HepG2 (cell line): ENCODE measurements at regions not wholly inside any gene's neighbourhood (a gene's known extent, or its start where the extent isn't known, plus 50 kb on each side); places are given as distances from the start of the nearest gene placed in this dataset.

ENCODE experiments used
- ATAC-seq: fragments of 200-7000 bp; cut with Tn5 transposase; 3 replicates; pipeline ENCODE4 v1.9.1; 2020; ENCODE audit warnings: mild to moderate bottlenecking, moderate library complexity
- BruUV-seq: library from RNA; stranded (reverse); fragments of 400-500 nt; replicated peaks from 2 replicates; lab custom pipeline; 2021; lab: Mats Ljungman, UMichigan
- CTCF ChIA-PET: fragments of 300-600 bp; formaldehyde crosslinking; extraction: SDS; loops from one replicate; lab custom pipeline; 2021; ENCODE audit warnings: low total read pairs, inconsistent platforms, low intra/inter-chr PET ratio; lab: Yijun Ruan, JAX
- POLR2A ChIA-PET: fragments of 350-600 bp; sonication (Branson Sonifier 250); formaldehyde crosslinking; loops from one replicate; lab custom pipeline; 2020; ENCODE audit warnings: antibody characterized with exemption, inconsistent platforms; lab: Yijun Ruan, JAX
- DNase-seq: peaks from one replicate; pipeline ENCODE4 v3.0.0-alpha.2; 2015; ENCODE audit warnings: low spot score
- FAIRE-seq: peaks from 3 replicates; lab custom pipeline; 2011; peaks lifted over from hg19 to GRCh38; lab: Jason Lieb, UNC
- H2AFZ ChIP-seq: one replicate; pipeline ENCODE4 v1.6.1; 2011; ENCODE audit warnings: low read length, inconsistent platforms
- H3K27ac ChIP-seq: fragments of 300-600 bp; 3 replicates; pipeline ENCODE4 v1.8.0; 2011; ENCODE audit warnings: mixed run types, mild to moderate bottlenecking, mixed read lengths, low read length, inconsistent platforms; ENCODE audit not compliant: insufficient read depth; ENCODE audit errors: extremely low read length
- H3K27me3 ChIP-seq, 2 experiments: fragments of 200-600 bp in 1 of 2; 2 replicates in 1 of 2; 3 replicates in 1 of 2; pipeline versions ENCODE4 v1.6.0 to v1.8.0; 2011; ENCODE audit warnings: low read length in 2 of 2, mild to moderate bottlenecking in 2 of 2, moderate library complexity in 2 of 2, inconsistent platforms in 1 of 2; ENCODE audit not compliant: insufficient read depth in 2 of 2, control insufficient read depth in 1 of 2
- H3K36me3 ChIP-seq, 2 experiments: fragments of 200-600 bp in 1 of 2; replicated peaks in 1 of 2; 2 replicates in 1 of 2; 3 replicates in 1 of 2; pipeline versions ENCODE4 v1.5.1 to v1.8.0; 2011; ENCODE audit warnings: low read length in 2 of 2, inconsistent platforms in 1 of 2; ENCODE audit not compliant: insufficient read depth in 2 of 2, control insufficient read depth in 1 of 2
- H3K4me1 ChIP-seq: 2 replicates; pipeline ENCODE4 v1.5.1; 2012; ENCODE audit warnings: low read length, inconsistent platforms; ENCODE audit not compliant: insufficient read depth
- H3K4me2 ChIP-seq: 2 replicates; pipeline ENCODE4 v1.6.0; 2011; ENCODE audit warnings: low read depth, low read length, inconsistent platforms
- H3K4me3 ChIP-seq, 3 experiments: fragments of 200-600 bp in 1 of 3; sonication (generic), shearing (Covaris generic) in 1 of 3; replicated peaks in 1 of 3; 2 replicates each; pipeline ENCODE4 v1.5.1; 2011 to 2016; ENCODE audit warnings: low read length in 3 of 3, inconsistent platforms in 2 of 3, low read depth in 2 of 3, mild to moderate bottlenecking in 2 of 3, control low read depth in 1 of 3, mixed read lengths in 1 of 3; ENCODE audit not compliant: insufficient read depth in 1 of 3
- H3K79me2 ChIP-seq: one replicate; pipeline ENCODE4 v1.6.1; 2011; ENCODE audit warnings: low read length, inconsistent platforms; ENCODE audit not compliant: insufficient read depth
- H3K9ac ChIP-seq: 2 replicates; pipeline ENCODE4 v1.6.0; 2011; ENCODE audit warnings: mild to moderate bottlenecking, low read depth, low read length, inconsistent platforms; ENCODE audit not compliant: insufficient read depth
- H3K9me3 ChIP-seq: 2 replicates; pipeline ENCODE4 v1.5.1; 2012; ENCODE audit warnings: mild to moderate bottlenecking, low read length
- H4K20me1 ChIP-seq: 2 replicates; pipeline ENCODE4 v1.6.0; 2011; ENCODE audit warnings: inconsistent platforms, mild to moderate bottlenecking, low read length, moderate library complexity; ENCODE audit not compliant: insufficient read depth
- ARNT2 ChIP-seq: sonication (generic); formaldehyde crosslinking; IDR thresholded peaks from 2 replicates; pipeline ENCODE4 v1.8.0; 2022; ENCODE audit warnings: mild to moderate bottlenecking, low read depth, missing genetic modification reagents, moderate library complexity
- ELF4 ChIP-seq: sonication (generic); formaldehyde crosslinking; IDR thresholded peaks from 2 replicates; pipeline ENCODE4 v1.5.0; 2020; ENCODE audit warnings: missing genetic modification reagents, mild to moderate bottlenecking, moderate library complexity, borderline replicate concordance
- HNRNPUL1 ChIP-seq: fragments of 200-400 bp; formaldehyde crosslinking; IDR thresholded peaks from 2 replicates; pipeline ENCODE4 v1.6.1; 2017; ENCODE audit warnings: low read depth, mild to moderate bottlenecking, low read length, moderate library complexity
- MAZ ChIP-seq, 2 experiments: sonication (generic) in 1 of 2; formaldehyde crosslinking in 1 of 2; IDR thresholded peaks; 2 replicates each; pipeline versions ENCODE4 v1.5.0 to v1.6.1; 2012 to 2020; ENCODE audit warnings: low read depth in 2 of 2, mild to moderate bottlenecking in 2 of 2, borderline replicate concordance in 1 of 2, improper control_type of control experiment in 1 of 2, low read length in 1 of 2, missing genetic modification reagents in 1 of 2, moderate library complexity in 1 of 2
- NFE2 ChIP-seq: sonication (generic); formaldehyde crosslinking; IDR thresholded peaks from 2 replicates; pipeline ENCODE4 v1.4.0; 2020; ENCODE audit warnings: missing genetic modification reagents
- NFRKB ChIP-seq: fragments of 450-650 bp; IDR thresholded peaks from 2 replicates; pipeline ENCODE4 v1.6.1; 2017
- PRPF4 ChIP-seq: fragments of 200-400 bp; formaldehyde crosslinking; IDR thresholded peaks from 2 replicates; pipeline ENCODE4 v1.6.1; 2016; ENCODE audit warnings: low read length, low read depth; ENCODE audit not compliant: poor library complexity, severe bottlenecking
- TARDBP ChIP-seq: sonication (generic); formaldehyde crosslinking; IDR thresholded peaks from 2 replicates; pipeline ENCODE4 v1.8.0; 2022; ENCODE audit warnings: mild to moderate bottlenecking, missing genetic modification reagents
- XRCC5 ChIP-seq: fragments of 200-400 bp; formaldehyde crosslinking; optimal IDR thresholded peaks from 2 replicates; pipeline ENCODE3; 2017; ENCODE audit warnings: mild to moderate bottlenecking, low read length
- YY1 ChIP-seq: IDR thresholded peaks from 2 replicates; pipeline ENCODE4 v1.6.1; 2011; ENCODE audit warnings: low read length, low read depth, moderate library complexity, mild to moderate bottlenecking; ENCODE audit not compliant: insufficient read depth, insufficient replicate concordance
- ZNF235 ChIP-seq: sonication (generic); formaldehyde crosslinking; IDR thresholded peaks from 2 replicates; pipeline ENCODE4 v1.8.1; 2023; ENCODE audit warnings: mild to moderate bottlenecking, missing genetic modification reagents, borderline replicate concordance
- ZNF33A ChIP-seq: sonication (generic); formaldehyde crosslinking; IDR thresholded peaks from 2 replicates; pipeline ENCODE4 v1.5.1; 2020; ENCODE audit warnings: missing genetic modification reagents, mild to moderate bottlenecking, moderate library complexity, borderline replicate concordance
- ZNF460 ChIP-seq: sonication (generic); formaldehyde crosslinking; IDR thresholded peaks from 2 replicates; pipeline ENCODE4 v1.5.1; 2020; ENCODE audit warnings: missing genetic modification reagents, mild to moderate bottlenecking, borderline replicate concordance
- ZNF556 ChIP-seq: sonication (generic); formaldehyde crosslinking; IDR thresholded peaks from 2 replicates; pipeline ENCODE4 v1.4.0; 2020; ENCODE audit warnings: mild to moderate bottlenecking, missing genetic modification reagents, borderline replicate concordance
- ZNF562 ChIP-seq: sonication (generic); formaldehyde crosslinking; IDR thresholded peaks from 2 replicates; pipeline ENCODE4 v1.8.0; 2022; ENCODE audit warnings: missing genetic modification reagents, borderline replicate concordance
- ZNF839 ChIP-seq: sonication (generic); formaldehyde crosslinking; IDR thresholded peaks from 2 replicates; pipeline ENCODE4 v1.4.0; 2020; ENCODE audit warnings: missing genetic modification reagents, mild to moderate bottlenecking, borderline replicate concordance
- ZNF841 ChIP-seq: sonication (generic); formaldehyde crosslinking; IDR thresholded peaks from 2 replicates; pipeline ENCODE4 v1.8.1; 2023; ENCODE audit warnings: missing genetic modification reagents, borderline replicate concordance
- ZNF879 ChIP-seq: sonication (generic); formaldehyde crosslinking; IDR thresholded peaks from 2 replicates; pipeline ENCODE4 v1.8.1; 2023; ENCODE audit warnings: missing genetic modification reagents
- WGBS: methylation state at CpG from one replicate; pipeline ENCODE4 v1.1.6; 2017; ENCODE audit warnings: low lambda C conversion rate; 5-methylcytosine and 5-hydroxymethylcytosine counted together
- in situ Hi-C: cut with HindIII; loops from 2 replicates; pipeline ENCODE4 v1.10.0; 2017; ENCODE audit warnings: low pct_unique_long_range_greater_than_20kb; ENCODE audit not compliant: extremely low pct_ligation_motif_present
- intact Hi-C: fragments of 100-400 bp; cut with micrococcal nuclease; formaldehyde crosslinking; loops from one replicate; pipeline ENCODE4 v1.10.0; 2022; ENCODE audit not compliant: unreplicated experiment
- TF ChIP-seq, protein P1 (sequence below): sonication (generic); formaldehyde crosslinking; IDR thresholded peaks from one replicate; pipeline ENCODE4 v1.5.1; 2020; ENCODE audit warnings: mild to moderate bottlenecking, missing genetic modification reagents; ENCODE audit errors: not compliant biosample characterization

- Histone ChIP-seq H3K4me2 (no peak overlapping the region), H3K36me3 (no peaks in the 10 kb centered on the region), H3K9ac (no peak overlapping the region), H3K79me2 (no peaks in the 10 kb centered on the region), H3K4me1 (no peaks in the 10 kb centered on the region), H3K27ac (no peak overlapping the region), H3K9me3 (no peaks in the 10 kb centered on the region), H4K20me1 (no peaks in the 10 kb centered on the region), H3K27me3 (no peaks in the 10 kb centered on the region), H3K4me3 (no peak overlapping the region), H2AFZ (no peak overlapping the region)
- no TSS peak for BruUV-seq
- no peak for DNase-seq
- no peak for ATAC-seq
- FAIRE-seq, result no peak
- in situ Hi-C loops, result loop anchor here (25.0 kb wide), 1 partner anchor 716 kb away; no protein-coding TSS in a partner anchor
- CTCF ChIA-PET, result no interaction called here
- intact Hi-C loops, result no loop called here
- POLR2A ChIA-PET, result no interaction called here
- WGBS, result 26% methylated on average over 4 of the region's 4 CpGs
- TF ChIP-seq ZNF562, result no peak
- TF ChIP-seq ZNF556 (CRISPR knock-in tag), result no peak
- TF ChIP-seq YY1, result no peak
- TF ChIP-seq NFRKB, result no peak
- TF ChIP-seq ZNF879 (CRISPR knock-in tag), result no peak
- TF ChIP-seq TARDBP (CRISPR knock-in tag), result no peak
- TF ChIP-seq ARNT2 (CRISPR knock-in tag), result no peak
- TF ChIP-seq NFE2, result no peak
- no peak for TF ChIP-seq ZNF841 (CRISPR knock-in tag)
- no peak for TF ChIP-seq ELF4 (CRISPR knock-in tag)
- TF ChIP-seq HNRNPUL1, result no peak
- TF ChIP-seq ZNF460 (CRISPR knock-in tag), result no peak
- no peak for TF ChIP-seq MAZ (IDR thresholded peaks at IDR 0.05; ENCODE audit: borderline replicate concordance, low read depth, low read length)
- TF ChIP-seq MAZ (CRISPR knock-in tag; IDR thresholded peaks at IDR 0.05; ENCODE audit: low read depth), result no peak
- no peak for TF ChIP-seq PRPF4
- no peak for TF ChIP-seq ZNF33A (CRISPR knock-in tag)
- TF ChIP-seq XRCC5, result no peak
- no peak for TF ChIP-seq ZNF839 (CRISPR knock-in tag)
- TF ChIP-seq ZNF235 (CRISPR knock-in tag), result no peak
- TF ChIP-seq, protein P1, sequence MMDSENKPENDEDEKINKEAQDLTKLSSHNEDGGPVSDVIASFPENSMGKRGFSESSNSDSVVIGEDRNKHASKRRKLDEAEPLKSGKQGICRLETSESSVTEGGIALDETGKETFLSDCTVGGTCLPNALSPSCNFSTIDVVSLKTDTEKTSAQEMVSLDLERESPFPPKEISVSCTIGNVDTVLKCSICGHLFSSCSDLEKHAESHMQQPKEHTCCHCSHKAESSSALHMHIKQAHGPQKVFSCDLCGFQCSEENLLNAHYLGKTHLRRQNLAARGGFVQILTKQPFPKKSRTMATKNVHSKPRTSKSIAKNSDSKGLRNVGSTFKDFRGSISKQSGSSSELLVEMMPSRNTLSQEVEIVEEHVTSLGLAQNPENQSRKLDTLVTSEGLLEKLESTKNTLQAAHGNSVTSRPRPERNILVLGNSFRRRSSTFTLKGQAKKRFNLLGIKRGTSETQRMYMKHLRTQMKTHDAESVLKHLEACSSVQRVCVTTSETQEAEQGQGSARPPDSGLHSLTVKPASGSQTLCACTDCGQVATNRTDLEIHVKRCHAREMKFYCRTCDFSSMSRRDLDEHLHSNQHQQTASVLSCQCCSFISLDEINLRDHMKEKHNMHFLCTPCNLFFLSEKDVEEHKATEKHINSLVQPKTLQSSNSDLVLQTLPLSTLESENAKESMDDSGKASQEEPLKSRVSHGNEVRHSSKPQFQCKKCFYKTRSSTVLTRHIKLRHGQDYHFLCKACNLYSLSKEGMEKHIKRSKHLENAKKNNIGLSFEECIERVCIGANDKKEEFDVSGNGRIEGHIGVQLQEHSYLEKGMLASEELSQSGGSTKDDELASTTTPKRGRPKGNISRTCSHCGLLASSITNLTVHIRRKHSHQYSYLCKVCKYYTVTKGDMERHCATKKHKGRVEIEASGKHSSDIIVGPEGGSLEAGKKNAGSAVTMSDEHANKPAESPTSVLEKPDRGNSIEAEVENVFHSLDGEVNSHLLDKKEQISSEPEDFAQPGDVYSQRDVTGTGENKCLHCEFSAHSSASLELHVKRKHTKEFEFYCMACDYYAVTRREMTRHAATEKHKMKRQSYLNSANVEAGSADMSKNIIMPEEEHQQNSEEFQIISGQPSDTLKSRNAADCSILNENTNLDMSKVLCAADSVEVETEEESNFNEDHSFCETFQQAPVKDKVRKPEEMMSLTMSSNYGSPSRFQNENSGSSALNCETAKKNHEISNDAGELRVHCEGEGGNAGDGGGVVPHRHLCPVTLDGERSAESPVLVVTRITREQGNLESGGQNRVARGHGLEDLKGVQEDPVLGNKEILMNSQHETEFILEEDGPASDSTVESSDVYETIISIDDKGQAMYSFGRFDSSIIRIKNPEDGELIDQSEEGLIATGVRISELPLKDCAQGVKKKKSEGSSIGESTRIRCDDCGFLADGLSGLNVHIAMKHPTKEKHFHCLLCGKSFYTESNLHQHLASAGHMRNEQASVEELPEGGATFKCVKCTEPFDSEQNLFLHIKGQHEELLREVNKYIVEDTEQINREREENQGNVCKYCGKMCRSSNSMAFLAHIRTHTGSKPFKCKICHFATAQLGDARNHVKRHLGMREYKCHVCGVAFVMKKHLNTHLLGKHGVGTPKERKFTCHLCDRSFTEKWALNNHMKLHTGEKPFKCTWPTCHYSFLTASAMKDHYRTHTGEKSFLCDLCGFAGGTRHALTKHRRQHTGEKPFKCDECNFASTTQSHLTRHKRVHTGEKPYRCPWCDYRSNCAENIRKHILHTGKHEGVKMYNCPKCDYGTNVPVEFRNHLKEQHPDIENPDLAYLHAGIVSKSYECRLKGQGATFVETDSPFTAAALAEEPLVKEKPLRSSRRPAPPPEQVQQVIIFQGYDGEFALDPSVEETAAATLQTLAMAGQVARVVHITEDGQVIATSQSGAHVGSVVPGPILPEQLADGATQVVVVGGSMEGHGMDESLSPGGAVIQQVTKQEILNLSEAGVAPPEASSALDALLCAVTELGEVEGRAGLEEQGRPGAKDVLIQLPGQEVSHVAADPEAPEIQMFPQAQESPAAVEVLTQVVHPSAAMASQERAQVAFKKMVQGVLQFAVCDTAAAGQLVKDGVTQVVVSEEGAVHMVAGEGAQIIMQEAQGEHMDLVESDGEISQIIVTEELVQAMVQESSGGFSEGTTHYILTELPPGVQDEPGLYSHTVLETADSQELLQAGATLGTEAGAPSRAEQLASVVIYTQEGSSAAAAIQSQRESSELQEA (CRISPR knock-in tag), result no peak
Observed at GRCh38 chr6:168971549-168971948, 282.1 kb downstream of the THBS2 start.
